Right lobe of liver (tissue), 6 donors: ENCODE measurements at regions not wholly inside any gene's neighbourhood (a gene's known extent, or its start where the extent isn't known, plus 50 kb on each side); places are given as distances from the start of the nearest gene placed in this dataset.

Experiments
- ATAC-seq, 4 donors: fragments of 200-7000 bp; cut with Tn5 transposase; one replicate each; pipeline ENCODE4 v1.9.1; 2020; ENCODE audit warnings: mild to moderate bottlenecking in 4 of 4, moderate library complexity in 4 of 4
- DNase-seq, 3 donors: peaks; one replicate each; pipeline ENCODE4 v3.0.0-alpha.2; 2020
- H3K27ac ChIP-seq, 3 donors: fragments of 200-600 bp; one replicate each; pipeline ENCODE4 v1.8.0; 2022
- H3K27me3 ChIP-seq, 2 donors: fragments of 200-600 bp; one replicate each; pipeline ENCODE4 v1.8.0; 2022
- H3K36me3 ChIP-seq, 4 donors: fragments of 200-600 bp; sonication (generic) in 1 of 4; one replicate each; pipeline versions ENCODE4 v1.5.1 to v1.8.0; 2017 to 2022; ENCODE audit warnings: control low read depth in 1 of 4
- H3K4me1 ChIP-seq, 4 donors: fragments of 200-600 bp; sonication (generic) in 1 of 4; one replicate each; pipeline versions ENCODE4 v1.5.1 to v1.8.0; 2017 to 2022; ENCODE audit warnings: control low read depth in 1 of 4
- H3K4me3 ChIP-seq, 3 donors: fragments of 200-600 bp; one replicate each; pipeline ENCODE4 v1.8.0; 2022
- H3K9me3 ChIP-seq, 4 donors: fragments of 200-600 bp; sonication (generic) in 1 of 4; one replicate each; pipeline versions ENCODE4 v1.5.1 to v1.8.0; 2017 to 2022; ENCODE audit warnings: control low read depth in 1 of 4
- POLR2A ChIP-seq: fragments of 450-650 bp; IDR thresholded peaks from one replicate; pipeline ENCODE4 v1.6.1; 2017; ENCODE audit warnings: antibody characterized with exemption, mild to moderate bottlenecking
- WGBS: methylation state at CpG from one replicate; pipeline ENCODE4 v1.1.6; 2018; ENCODE audit warnings: low coverage, low lambda C conversion rate; ENCODE audit not compliant: insufficient coverage; ENCODE audit errors: missing lambda C conversion rate; 5-methylcytosine and 5-hydroxymethylcytosine counted together
- intact Hi-C, 2 donors: fragments of 100-400 bp; cut with DNase I; formaldehyde crosslinking; loops; one replicate each; pipeline versions ENCODE4 v1.11.2 to v1.14.1; 2022
- TF ChIP-seq, protein P1 (sequence below), 4 donors: fragments of 200-600 bp in 3 of 4; fragments of 450-650 bp in 1 of 4; IDR thresholded peaks; one replicate each; pipeline versions ENCODE4 v1.5.1 to v1.8.0; 2016 to 2022; ENCODE audit warnings: antibody characterized with exemption in 4 of 4, mild to moderate bottlenecking in 2 of 4
- donor health status: DM: no; HTN: yes; CAD: no.
- donor health status: DM: no; HTN: no; CAD: no.
- donor health status: DM: no; HTN: no; CAD: no.
- donor health status: DM: no; HTN: yes; CAD: no.
- donor health status: DM: no; HTN: yes; CAD: no.

DNA sequence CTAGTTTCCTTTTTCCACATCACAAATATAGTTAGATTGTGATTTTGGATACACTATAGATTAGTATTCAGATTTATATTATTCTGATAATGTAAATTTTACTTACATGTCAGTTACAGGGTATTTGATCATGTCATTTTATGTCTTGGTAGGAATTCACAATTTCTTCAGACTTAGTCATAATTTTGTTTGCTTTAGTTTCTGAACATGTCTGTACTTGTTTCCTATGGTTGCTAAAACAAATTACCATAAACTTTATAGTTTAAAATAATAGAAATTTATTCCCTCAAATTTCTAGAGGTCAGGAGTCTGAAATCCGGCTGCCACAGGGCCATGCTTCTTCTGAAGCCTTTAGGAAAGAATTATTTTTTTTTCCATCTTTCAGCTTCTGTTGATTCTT, 1817.2 kb upstream of the CDH9 start:
- 18% methylated on average over 1 of the region's 1 CpG for WGBS
- Histone ChIP-seq H3K27ac (no peak overlapping the region), H3K4me3 (no peak overlapping the region)

DNA sequence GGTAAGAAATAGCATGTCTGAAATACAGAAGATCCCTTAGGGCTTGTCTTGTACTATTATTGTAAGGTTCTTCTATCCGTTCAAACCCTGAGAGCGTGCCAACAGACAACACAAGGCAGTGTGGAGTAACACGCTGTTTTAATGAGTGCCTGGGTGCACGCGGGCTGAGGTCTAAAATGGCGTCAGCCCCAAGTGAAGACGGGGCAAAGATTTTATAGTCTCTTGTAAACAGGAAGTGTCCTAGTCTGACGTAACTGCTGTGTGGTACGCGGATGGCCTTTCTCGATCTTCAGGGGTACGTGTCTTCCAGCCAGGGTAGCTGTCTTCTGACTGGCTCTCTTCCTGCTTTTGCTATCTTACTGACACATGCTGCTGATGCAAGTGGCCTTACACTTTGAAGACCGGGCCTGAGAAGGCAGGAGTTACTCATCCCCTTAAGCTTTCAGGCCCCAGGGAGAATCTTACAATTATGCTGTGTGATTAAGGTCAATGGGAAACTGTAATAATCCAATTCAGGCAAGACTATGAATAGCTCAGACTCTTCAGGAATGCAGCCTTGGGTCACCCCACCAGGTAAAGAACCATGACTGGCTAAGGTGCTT, 1812.0 kb upstream of the CDH9 start:
- H3K27ac ChIP-seq: no peak overlapping the region
- intact Hi-C loops: no loop called here
- no peaks in the 10 kb centered on the region for H3K9me3 ChIP-seq
- TF ChIP-seq, protein P1, sequence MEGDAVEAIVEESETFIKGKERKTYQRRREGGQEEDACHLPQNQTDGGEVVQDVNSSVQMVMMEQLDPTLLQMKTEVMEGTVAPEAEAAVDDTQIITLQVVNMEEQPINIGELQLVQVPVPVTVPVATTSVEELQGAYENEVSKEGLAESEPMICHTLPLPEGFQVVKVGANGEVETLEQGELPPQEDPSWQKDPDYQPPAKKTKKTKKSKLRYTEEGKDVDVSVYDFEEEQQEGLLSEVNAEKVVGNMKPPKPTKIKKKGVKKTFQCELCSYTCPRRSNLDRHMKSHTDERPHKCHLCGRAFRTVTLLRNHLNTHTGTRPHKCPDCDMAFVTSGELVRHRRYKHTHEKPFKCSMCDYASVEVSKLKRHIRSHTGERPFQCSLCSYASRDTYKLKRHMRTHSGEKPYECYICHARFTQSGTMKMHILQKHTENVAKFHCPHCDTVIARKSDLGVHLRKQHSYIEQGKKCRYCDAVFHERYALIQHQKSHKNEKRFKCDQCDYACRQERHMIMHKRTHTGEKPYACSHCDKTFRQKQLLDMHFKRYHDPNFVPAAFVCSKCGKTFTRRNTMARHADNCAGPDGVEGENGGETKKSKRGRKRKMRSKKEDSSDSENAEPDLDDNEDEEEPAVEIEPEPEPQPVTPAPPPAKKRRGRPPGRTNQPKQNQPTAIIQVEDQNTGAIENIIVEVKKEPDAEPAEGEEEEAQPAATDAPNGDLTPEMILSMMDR (IDR thresholded peaks at IDR 0.05): no peak
- no peak for TF ChIP-seq POLR2A
- H3K4me3 ChIP-seq: no peak overlapping the region
- H3K27me3 ChIP-seq: no peaks in the 10 kb centered on the region
- WGBS: 68% methylated on average over 6 of the region's 13 CpGs
- DNase-seq (no peak), ATAC-seq (no peak)
- no peaks in the 10 kb centered on the region for H3K4me1 ChIP-seq
- H3K36me3 ChIP-seq: no peaks in the 10 kb centered on the region

More for the DNA sequence above, 1817.2 kb upstream of the CDH9 start:
- intact Hi-C loops: no loop called here
- Histone ChIP-seq H3K9me3 (no peaks in the 10 kb centered on the region), H3K36me3 (no peaks in the 10 kb centered on the region), H3K27me3 (no peaks in the 10 kb centered on the region), H3K4me1 (no peaks in the 10 kb centered on the region)
- ATAC-seq: no peak
- DNase-seq: no peak
- TF ChIP-seq, protein P1 (IDR thresholded peaks at IDR 0.05): no peak
- TF ChIP-seq POLR2A: no peak

DNA sequence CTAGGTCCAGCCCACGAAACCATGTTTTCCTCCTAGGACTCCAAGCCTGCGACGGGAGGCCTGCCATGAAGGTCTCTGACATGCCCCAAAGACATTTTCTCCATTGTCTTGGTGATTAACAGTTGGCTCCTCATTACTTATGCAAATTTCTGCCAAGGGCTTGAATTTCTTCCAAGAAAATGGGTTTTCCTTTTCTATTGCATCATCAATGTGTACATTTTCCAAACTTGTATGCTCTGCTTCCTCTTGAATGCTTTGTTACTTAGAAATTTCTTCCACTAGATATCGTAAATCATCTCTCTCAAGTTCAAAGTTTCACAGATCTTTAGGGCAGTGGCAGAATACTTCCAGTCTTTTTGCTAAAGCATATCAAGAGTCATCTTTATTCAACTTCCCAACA, 1792.7 kb upstream of the CDH9 start:
- no peaks in the 10 kb centered on the region for H3K4me1 ChIP-seq
- 60% methylated on average over 2 of the region's 4 CpGs for WGBS
- intact Hi-C loops: no loop called here
- H3K27me3 ChIP-seq: no peaks in the 10 kb centered on the region
- no peaks in the 10 kb centered on the region for H3K36me3 ChIP-seq
- no peak overlapping the region for H3K4me3 ChIP-seq
- no peaks in the 10 kb centered on the region for H3K9me3 ChIP-seq
- TF ChIP-seq, protein P1 (IDR thresholded peaks at IDR 0.05): no peak
- no peak for TF ChIP-seq POLR2A
- ATAC-seq (no peak), DNase-seq (no peak)
- H3K27ac ChIP-seq: no peak overlapping the region

DNA sequence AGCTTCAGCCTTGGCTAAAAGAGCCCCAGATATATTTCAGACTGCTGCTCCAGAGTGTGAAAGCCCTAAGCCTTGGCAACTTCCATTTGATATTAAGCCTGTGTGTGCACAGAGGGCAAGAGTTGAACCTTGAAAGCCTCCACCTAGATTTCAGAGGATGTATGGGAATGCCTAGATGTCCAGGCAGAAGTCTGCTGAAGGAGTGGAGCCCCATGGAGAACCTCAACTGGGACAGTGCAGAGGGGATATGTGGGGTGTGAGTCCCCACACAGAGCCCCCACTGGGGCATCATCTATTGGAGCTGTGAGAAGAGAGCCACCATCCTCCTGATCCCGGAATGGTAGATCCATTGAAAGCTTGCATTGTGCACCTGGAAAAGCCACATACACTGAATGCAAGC, 1784.8 kb upstream of the CDH9 start:
- no peaks in the 10 kb centered on the region for H3K4me1 ChIP-seq
- no peaks in the 10 kb centered on the region for H3K9me3 ChIP-seq
- H3K4me3 ChIP-seq: no peak overlapping the region
- no peak overlapping the region for H3K27ac ChIP-seq
- TF ChIP-seq, protein P1 (IDR thresholded peaks at IDR 0.05): no peak
- no peak for TF ChIP-seq POLR2A
- WGBS: no CpG with 5 or more reads among the region's 1 CpG
- intact Hi-C loops: no loop called here
- ATAC-seq: no peak
- no peaks in the 10 kb centered on the region for H3K36me3 ChIP-seq
- DNase-seq: no peak
- no peaks in the 10 kb centered on the region for H3K27me3 ChIP-seq

DNA sequence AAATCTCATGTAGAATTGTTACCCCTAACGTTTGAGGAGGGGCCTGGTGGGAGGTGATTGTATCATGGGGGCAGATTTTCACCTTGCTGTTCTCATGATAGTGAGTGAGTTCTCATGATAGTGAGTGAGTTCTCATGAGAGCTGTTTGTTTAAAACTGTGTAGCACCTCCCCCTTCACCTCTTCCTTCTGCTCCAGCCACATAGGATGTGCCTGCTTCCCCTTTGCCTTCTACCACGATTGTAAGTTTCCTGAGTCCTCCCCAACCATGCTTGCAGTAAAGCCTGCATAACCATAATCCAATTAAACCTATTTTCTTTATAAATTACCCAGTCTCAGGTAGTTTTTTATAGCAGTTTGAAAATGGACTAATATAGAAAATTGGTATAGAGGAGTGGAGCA, 1783.7 kb upstream of the CDH9 start:
- no peaks in the 10 kb centered on the region for H3K27me3 ChIP-seq
- H3K36me3 ChIP-seq: no peaks in the 10 kb centered on the region
- H3K4me3 ChIP-seq: no peak overlapping the region
- no peak for DNase-seq
- intact Hi-C loops: no loop called here
- TF ChIP-seq POLR2A: no peak
- TF ChIP-seq, protein P1 (IDR thresholded peaks at IDR 0.05): no peak
- WGBS: 0% methylated on average over 2 of the region's 2 CpGs
- ATAC-seq: no peak
- no peak overlapping the region for H3K27ac ChIP-seq
- H3K4me1 ChIP-seq: no peaks in the 10 kb centered on the region
- no peaks in the 10 kb centered on the region for H3K9me3 ChIP-seq
